ENCODE measurements at regions not wholly inside any gene's neighbourhood (a gene's known extent, or its start where the extent isn't known, plus 50 kb on each side); places are given as distances from the start of the nearest gene placed in this dataset.

- TF ChIP-seq ZFP91 (CRISPR knock-in tag; IDR thresholded peaks at IDR 0.05; ENCODE audit: borderline replicate concordance) (no peak), SMC3 (IDR thresholded peaks at IDR 0.05; ENCODE audit: low read length) (no peak), ARNT2 (CRISPR knock-in tag; IDR thresholded peaks at IDR 0.05; ENCODE audit: low read depth) (no peak), ZNF24 (IDR thresholded peaks at IDR 0.05) (no peak)
These were observed 90.1 kb upstream of the HS3ST1 start for GRCh38 chr4:11518754-11519153.

Data from HepG2 (cell line).